Posterior vena cava (tissue), 2 donors: ENCODE measurements at regions not wholly inside any gene's neighbourhood (a gene's known extent, or its start where the extent isn't known, plus 50 kb on each side); places are given as distances from the start of the nearest gene placed in this dataset.
"Not testable (repeated sequence)": the region's sequence is repeated elsewhere in the genome, so short reads cannot be mapped to it uniquely, and the experiment has no call there.

Source experiments
- DNase-seq: peaks from one replicate; pipeline ENCODE4 v3.0.0-alpha.2; 2020; ENCODE audit warnings: low spot score
- intact Hi-C, 2 donors: fragments of 100-400 bp; cut with DNase I; formaldehyde crosslinking; loops; one replicate each; pipeline versions ENCODE4 v1.14.1 to v1.14.2; 2022 to 2023
- donor health status: DM: yes; HTN: yes; CAD: no.
- donor health status: DM: yes; HTN: yes; CAD: no.

DNA sequence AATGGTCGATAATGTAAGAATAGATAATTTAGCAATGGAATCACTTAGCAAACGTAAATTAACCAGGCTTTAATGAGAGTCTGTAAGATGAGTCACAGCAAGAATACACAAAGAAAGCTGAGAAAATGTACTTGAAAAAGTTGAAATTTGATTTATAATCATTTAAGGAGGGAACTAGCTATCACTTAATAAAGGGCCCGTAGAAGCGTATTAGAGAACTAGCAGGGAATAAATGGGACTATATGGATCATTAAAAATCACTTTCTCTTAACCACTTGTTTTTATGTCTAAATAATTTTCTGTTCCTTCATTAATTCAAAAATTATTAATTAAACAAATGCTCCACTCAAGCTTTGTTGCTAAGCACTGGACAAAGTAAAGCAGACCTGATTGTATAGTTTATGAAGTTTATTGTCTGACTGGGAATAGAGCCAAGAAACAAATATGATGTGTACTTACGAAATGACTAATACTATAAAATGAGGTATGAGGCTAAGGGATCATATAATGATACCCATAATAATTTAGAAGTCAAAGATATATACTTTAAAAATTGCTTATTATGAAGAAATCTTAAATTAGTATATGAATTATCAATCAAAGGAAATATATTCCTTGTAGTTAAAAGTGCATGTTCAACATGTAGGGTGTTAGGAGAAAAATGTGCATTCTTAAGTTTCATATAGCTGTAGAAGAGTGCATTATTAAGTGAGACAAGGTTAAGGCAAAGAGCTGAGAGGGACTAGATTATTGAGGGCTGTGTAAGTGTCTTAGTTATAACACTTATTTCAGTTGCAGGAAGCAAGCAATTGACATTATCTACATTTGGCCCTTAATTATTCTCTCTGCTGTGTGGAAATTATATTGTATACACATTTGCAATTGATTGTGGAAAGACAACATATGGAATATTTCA, 196.8 kb downstream of the PRDM9 start:
- intact Hi-C loops: no loop called here
- DNase-seq: no peak

DNA sequence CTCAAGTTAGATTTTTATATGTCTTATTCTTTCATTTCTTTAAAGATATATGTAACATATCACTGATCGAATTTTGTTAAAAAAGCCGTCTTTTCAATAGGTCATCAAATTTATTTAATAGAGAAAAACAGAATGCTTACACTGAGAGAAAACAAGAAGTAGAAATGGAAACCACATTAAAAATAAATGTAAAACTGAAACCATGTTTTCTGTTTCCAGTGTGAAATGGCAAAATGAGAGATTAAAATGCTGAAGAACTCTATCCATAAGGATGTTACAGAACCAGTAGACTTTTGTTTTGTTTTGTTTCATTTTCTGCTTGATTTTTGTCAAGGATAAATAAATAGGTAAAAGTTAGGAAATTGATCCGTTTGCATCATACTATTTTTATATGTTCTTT, 210.1 kb downstream of the PRDM9 start:
- DNase-seq: no peak
- intact Hi-C loops: no loop called here

DNA sequence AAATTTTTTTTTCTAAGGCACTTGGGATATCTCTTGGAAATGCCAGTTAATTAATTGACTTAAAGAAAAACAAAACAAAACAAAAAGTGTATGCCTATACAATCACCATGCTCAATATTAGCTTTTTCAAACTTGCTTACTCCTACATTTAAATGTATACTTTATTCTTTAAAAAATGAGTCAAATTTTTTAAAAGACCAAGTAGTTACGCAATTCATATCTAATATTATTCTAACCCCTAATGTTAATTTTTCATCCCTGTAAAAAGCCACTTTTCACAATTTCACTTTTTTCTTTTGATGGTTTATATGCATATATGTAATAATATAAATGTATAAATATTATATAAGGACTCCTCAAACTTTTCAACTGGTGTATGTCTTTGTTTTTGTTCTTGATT, 211.2 kb downstream of the PRDM9 start:
- intact Hi-C loops: no loop called here
- DNase-seq: no peak

DNA sequence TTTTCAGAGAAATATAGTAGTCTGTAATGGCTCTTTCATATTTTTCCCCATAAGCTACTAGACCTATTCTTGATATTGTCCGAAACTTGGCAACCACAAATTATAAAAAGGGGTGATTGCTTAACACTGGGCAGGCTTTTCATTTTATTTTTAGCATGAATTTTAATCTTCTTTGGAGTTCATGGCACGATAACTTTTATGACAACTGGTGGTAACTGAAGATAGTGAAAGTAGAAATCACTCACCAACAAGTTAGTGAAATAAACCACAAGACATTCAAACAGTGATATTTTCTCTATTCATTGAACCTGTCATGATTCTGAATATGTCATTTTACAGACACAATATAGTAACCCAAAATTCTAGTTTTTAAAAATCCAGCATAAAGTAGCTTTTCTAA, 213.9 kb downstream of the PRDM9 start:
- DNase-seq: no peak
- intact Hi-C loops: no loop called here

DNA sequence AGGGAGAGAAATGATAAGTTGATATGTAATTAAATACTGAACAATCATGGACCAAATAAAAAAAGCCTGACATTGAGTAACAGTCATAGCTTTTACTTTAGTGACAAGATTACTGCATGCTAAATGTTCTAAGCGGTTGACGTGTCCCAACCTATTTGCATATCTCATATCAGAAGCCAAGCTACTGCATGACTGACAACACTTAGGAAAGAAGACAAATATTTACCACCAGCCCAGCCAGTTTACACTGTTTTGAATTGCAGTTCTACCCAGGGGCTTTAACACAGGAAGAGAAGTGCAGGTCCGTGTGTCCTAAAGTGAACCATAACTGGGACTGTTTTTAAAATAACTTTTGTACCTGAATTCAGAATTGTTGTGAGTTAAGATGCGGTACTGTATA, 219.9 kb downstream of the PRDM9 start:
- intact Hi-C loops: no loop called here
- no peak for DNase-seq

DNA sequence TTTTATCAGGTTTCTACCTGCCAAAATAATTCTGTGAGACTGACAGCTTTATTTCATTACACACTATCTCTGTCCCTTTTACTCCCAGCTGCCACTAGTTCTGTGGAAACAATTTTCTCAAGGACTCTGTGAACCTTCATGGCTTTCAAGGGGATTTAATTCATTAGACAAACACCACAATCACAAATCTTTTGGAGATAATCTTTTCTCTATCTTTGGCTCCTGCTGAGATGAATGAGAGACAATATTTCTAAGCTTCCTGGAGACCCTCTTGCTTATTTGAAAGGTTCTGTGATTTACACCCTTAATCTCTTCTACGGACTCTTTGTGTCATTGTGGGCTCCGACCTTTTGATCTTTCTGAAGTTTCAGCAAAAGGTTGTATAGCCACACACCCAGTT, 222.6 kb downstream of the PRDM9 start:
- no peak for DNase-seq
- intact Hi-C loops: no loop called here

DNA sequence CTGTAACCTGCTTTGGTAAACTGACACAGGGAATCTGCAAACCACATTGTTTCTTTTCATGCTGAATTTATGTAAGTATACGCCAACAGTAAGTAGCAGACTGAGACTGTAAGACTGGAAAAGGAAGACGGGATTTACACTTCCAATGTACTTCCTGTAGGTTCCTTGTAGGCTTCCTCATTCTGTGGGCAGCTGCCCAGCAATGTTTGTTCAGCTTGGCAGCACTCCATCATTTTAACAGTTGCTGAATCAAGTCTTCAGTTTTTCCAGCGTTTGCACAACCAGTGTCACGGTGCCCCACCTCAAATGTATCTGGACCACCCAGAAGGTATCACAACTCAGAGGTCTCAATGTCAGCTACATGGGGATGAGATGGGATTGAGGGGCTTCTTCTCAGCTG, 232.6 kb downstream of the PRDM9 start:
- DNase-seq: no peak

DNA sequence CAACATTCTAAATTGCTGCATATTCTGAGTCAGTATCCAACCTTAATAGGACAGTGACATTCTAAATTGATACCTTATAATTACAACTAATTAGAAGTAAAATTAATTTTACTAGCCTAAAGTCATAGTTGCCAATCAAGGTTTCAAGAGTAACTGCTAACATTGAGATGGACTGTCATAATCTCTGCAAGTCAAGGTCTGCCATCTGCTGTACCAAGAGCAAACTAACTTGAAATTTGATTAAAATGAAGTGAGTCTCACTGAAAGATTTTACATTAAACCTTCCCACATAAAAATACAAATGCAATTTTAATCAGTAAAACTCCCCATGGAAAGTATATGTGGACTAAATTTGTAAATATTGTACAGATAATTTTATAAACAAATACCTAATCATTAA, 235.3 kb downstream of the PRDM9 start:
- no peak for DNase-seq
- intact Hi-C loops: no loop called here

More for the DNA sequence above, 232.6 kb downstream of the PRDM9 start:
- intact Hi-C loops: no loop called here

DNA sequence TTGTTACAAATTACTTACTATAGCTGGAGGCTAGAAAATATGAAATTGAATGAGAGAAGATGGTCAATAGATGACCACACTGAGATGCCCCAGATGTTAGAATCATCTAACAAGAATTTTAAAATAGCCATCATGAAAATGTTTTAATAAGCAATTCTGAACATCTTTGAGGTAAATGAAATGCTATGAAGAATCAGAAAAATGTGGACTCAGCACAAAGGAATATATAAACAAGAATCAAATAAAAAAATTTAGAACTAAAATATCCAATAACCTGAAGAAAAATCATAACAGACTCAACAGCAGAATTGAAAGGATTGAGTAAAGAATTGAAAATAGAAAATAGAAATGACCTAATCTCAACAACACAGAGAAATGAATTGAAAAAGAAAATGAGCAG, 248.5 kb downstream of the PRDM9 start:
- intact Hi-C loops: no loop called here
- no peak for DNase-seq

DNA sequence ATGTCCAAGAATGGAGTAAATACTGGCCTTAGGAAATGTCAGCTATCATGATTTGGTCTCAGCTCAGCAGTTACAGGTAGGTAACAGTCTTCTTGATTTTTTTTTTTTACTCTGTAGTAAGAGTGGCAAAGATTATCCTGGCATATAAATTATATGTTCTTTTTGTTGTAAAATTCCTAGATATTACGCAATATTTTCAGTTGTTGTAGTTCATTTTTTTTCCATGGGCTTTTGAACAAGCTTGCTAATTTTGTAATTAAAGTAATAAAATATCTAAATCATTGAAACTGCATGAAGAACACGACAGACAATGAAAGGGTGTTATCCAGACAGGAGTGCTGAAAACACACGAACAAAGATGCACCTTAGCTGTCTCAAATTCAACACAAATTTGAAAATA, 249.4 kb downstream of the PRDM9 start:
- no peak for DNase-seq
- intact Hi-C loops: no loop called here

DNA sequence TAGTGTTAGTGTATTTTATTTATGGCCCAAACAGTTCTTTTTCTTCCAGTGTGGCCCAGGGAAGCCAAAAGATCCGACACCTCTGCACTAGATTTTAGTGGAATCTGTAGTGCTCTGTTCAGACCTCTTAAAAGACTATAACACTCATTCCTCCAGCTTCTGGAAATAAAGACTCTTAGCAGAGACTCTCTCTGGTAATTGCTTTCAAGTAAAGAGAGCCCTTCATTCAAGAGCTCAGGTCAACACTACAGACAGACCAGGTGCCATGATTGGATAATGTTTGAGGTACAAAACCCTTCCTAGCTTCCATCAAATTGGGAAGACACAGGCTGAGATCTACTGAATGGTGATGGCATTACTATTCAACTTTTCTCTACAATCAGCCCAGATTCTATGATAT, 255.8 kb downstream of the PRDM9 start:
- no peak for DNase-seq
- intact Hi-C loops: no loop called here

DNA sequence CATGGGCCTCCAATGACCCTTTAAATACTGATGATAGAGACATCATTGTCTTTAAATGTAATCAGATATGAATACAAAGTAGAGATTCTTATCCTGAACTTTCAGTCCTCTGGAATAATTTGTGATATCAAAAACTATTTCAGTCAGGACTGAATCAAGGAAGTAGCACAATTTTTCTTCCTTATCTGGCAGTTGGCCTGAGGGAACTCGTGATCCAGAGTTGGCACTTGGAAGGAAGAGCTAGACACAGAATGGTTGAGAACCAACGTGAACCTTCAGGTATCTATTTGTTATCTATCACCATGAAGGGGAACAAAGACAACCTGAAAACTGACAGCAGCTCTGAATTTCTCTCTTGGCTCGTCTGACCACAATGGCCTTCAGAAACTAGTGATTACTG, 269.3 kb downstream of the PRDM9 start:
- no peak for DNase-seq
- intact Hi-C loops: no loop called here

DNA sequence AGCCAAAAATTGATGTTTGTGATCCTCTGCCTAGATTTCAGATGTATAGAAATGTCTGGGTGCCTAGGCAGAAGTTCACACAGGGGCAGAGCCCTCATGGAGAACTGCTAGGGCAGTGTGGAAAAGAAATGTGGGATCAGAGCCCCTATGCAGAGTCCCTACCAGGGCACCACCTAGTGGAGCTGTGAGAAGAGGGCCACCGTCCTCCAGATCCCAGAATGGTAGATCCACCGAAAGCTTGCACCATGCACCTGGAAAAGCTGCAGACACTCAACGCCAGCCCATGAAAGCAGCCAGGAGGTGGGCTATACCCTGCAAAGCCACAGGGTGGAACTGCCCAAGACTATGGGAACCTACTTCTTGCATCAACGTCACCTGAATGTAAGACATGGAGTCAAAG, 292.9 kb downstream of the PRDM9 start:
- not testable (repeated sequence) for DNase-seq

DNA sequence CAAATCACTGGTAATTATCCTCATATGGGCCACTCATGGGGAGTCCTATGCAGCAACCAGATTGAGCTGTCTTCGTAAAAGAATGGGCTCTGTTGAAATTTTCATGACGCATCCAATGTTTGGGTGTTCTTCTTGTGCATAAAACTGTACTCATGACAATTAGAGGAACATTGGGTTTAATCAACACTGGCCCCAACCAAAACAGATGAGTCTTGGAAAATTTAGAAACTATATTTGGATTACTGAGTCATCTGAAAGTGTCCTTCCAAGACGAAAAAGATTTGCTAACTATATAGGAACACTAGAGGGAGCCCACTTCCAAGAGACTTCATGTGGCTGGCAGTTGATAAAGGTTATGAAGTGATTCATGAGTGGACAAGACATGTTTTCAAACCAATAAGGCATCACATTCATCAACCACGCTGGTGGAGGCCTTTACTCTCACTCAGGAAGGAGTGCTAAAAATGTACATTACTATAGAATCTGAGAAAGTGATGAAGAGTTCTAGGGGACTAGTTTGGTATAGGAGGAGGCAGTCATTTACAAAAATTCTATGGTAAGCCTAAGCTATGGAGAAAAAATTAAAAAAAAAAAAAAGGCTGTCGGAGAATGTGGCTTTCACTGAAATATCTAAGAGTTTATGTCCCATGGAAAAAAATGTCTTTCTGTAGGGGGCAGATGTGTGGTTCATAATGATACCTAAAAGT, 313.5 kb downstream of the PRDM9 start:
- intact Hi-C loops: no loop called here
- no peak for DNase-seq

More for the DNA sequence above, 292.9 kb downstream of the PRDM9 start:
- intact Hi-C loops: not testable (repeated sequence)

DNA sequence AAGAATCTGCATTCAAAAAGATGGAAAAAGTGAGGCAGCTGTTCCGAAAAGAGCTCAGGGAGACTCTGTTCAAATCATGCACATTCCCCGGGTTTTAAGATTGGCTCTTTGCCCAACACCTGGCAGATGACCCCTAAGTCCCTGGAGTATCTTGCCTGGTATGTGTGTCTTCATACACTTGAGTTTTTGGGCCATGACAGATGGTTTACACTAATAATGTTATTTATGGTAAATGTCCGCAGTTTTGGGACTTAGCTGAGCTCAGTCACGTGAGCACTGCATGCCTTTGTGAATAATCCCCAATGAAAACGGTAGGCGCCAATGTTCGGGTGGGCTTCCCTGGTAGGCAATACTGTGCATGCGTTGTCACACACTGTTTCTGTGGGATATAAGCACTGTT, 316.1 kb downstream of the PRDM9 start:
- DNase-seq: no peak
- intact Hi-C loops: no loop called here

DNA sequence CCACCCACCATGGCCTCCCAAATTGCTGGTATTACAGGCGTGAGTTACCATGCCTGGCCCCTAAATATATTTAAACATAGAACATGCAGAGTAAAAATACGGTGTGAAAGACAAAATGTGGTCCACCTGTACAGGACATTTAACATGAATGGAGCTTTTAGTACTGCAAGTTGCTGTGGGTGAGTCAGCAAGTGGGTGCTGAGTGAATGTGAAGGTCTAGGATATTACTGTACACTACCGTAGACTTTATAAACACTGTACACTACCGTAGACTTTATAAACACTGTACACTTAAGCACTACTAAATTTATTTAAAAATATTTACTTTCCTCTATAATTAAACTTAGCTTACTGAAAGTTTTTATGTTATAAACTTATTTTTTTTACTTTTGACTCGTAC, 317.8 kb downstream of the PRDM9 start:
- DNase-seq: no peak
- intact Hi-C loops: no loop called here

DNA sequence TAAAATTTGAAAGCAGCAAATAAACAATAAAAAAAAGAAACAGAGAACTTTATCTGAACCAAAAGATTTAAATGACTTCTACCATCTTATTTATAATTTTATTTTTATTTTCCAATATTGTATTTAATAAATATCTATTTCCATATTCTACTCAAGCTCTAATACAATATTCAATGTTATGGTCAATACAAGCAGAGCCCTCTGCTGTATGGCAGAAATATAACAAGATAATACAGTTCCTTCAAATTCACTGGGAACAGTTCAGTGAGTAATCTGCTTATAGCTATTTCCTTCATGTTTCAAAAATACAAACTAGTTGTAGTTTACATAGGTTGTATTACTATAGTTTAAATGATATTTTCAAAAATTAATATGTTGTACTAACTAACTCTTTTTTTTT, 332.7 kb downstream of the PRDM9 start:
- intact Hi-C loops: no loop called here
- no peak for DNase-seq

DNA sequence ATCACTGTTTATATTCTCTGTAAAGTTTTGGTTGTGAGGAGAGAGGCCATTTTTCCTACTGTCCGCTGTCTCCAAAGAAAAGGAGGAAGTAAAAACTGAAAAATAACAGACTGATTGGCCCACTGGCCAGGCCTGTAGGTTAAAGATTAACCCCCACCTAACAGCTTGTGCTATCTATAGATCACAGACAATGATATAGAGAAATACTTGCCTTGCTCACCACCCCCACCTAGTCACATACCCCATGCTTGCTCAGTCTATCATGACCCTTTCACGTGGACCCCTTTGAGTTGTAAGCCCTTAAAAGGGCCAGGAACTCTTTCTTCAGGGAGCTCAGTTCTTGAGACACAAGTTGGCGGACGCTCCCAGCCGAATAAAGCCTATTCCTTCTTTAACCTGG, 357.4 kb downstream of the PRDM9 start:
- DNase-seq: no peak
- intact Hi-C loops: no loop called here

DNA sequence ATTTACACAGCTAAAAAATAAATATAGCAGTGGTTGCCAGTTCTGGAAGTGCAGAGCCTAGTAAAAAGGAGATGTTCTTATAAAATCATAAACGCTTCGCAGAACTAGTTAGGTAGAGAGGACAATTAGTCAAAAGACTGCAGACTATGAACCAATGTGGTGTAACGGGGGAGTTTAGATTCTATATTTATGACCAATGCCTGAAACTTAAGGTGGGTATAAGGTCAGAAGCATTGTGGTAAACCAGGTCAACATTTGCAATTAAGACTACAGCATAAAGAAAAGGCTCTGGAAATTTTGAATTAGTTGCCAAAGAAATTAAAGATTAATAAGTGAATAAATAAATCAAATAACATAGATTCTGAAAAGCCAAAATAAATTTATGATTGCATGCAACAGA, 370.4 kb downstream of the PRDM9 start:
- no peak for DNase-seq
- intact Hi-C loops: no loop called here

DNA sequence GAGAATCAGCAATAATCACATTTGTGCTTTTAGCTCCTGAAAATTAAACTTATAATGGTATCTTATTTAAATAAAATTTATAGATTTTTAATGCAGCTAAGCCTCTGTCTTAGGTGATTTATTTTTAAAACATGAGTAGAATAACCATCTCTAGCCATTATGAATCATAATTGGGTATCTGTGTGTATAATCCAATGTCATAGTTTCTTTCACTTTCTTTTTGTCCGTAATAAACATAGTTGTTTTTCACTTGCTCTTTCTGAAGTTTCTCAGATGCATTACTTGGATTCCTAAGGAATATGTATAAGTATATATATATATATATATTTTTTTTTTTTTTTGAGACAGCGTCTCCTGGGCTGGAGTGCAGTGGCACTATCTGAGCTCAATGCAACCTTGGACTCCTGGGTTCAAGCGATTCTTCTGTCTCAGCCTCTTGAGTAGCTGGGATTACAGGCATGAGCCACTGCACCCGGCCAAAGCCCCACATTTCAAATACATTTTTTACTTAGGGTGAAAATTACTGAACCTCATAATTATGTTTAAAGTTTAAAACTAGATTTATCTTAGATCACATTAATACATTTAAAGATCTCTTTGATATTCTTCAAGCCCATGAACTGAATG, 377.1 kb downstream of the PRDM9 start:
- intact Hi-C loops: no loop called here
- no peak for DNase-seq

DNA sequence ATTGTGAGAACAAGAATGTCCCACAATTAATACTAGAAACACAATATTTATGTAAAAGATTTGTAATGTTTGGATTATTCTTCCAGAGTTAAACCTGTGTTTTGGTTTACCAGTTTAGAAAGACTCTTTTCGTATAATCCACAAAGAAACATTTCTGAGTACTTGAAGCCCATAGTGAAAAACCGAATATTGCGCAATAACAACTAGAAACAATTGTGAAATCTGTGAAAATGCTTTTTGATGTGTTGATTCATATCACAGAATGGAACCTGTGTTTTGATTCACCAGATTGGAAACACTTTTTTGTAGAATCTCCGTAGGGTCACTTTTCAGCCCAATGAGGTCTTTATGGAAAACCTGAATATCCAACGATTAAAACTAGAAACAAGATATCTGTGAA, 386.2 kb downstream of the PRDM9 start:
- no peak for DNase-seq
- intact Hi-C loops: no loop called here
